GM21825 (cell line): ENCODE measurements at regions not wholly inside any gene's neighbourhood (a gene's known extent, or its start where the extent isn't known, plus 50 kb on each side); places are given as distances from the start of the nearest gene placed in this dataset.

ENCODE experiments used
- ATAC-seq: cut with Tn5 transposase; IDR thresholded peaks from one replicate; pipeline ENCODE4 v1.9.1; 2021; ENCODE audit warnings: mild to moderate bottlenecking, moderate library complexity; ENCODE audit not compliant: unreplicated experiment

- ATAC-seq, result no peak
These were observed 312.1 kb downstream of the SKIDA1 start for GRCh38 chr10:21213381-21213780.

- no peak for ATAC-seq
These were observed 312.6 kb downstream of the SKIDA1 start for GRCh38 chr10:21212912-21213311.

GRCh38 chr10:21212348-21212747 is 313.1 kb downstream of the SKIDA1 start:
- ATAC-seq, result no peak

- ATAC-seq, result no peak
These were observed 312.4 kb upstream of the NEBL start for GRCh38 chr10:21209495-21209894.

- ATAC-seq, result no peak
These were observed 311.7 kb upstream of the NEBL start for GRCh38 chr10:21208666-21209316.

GRCh38 chr10:21207852-21208646 is 310.9 kb upstream of the NEBL start:
- no peak for ATAC-seq

GRCh38 chr10:21205328-21205727 is 308.2 kb upstream of the NEBL start:
- ATAC-seq, result no peak

GRCh38 chr10:21203473-21204107 is 306.5 kb upstream of the NEBL start:
- no peak for ATAC-seq

GRCh38 chr10:21202776-21203462 is 305.8 kb upstream of the NEBL start:
- no peak for ATAC-seq

- no peak for ATAC-seq
These were observed 302.4 kb upstream of the NEBL start for GRCh38 chr10:21199501-21199900.

GRCh38 chr10:21197838-21198237 is 300.7 kb upstream of the NEBL start:
- no peak for ATAC-seq

- ATAC-seq, result no peak
These were observed 299.8 kb upstream of the NEBL start for GRCh38 chr10:21196822-21197395.

- no peak for ATAC-seq
These were observed 298.1 kb upstream of the NEBL start for GRCh38 chr10:21195252-21195651.

GRCh38 chr10:21194510-21194993 is 297.4 kb upstream of the NEBL start:
- no peak for ATAC-seq

GRCh38 chr10:21193196-21193595 is 296.1 kb upstream of the NEBL start:
- no peak for ATAC-seq

GRCh38 chr10:21191512-21191911 is 294.4 kb upstream of the NEBL start:
- ATAC-seq, result no peak

GRCh38 chr10:21184984-21185383 is 287.9 kb upstream of the NEBL start:
- no peak for ATAC-seq

- no peak for ATAC-seq
These were observed 287.1 kb upstream of the NEBL start for GRCh38 chr10:21184216-21184615.

- no peak for ATAC-seq
These were observed 285.9 kb upstream of the NEBL start for GRCh38 chr10:21183025-21183424.

- ATAC-seq, result no peak
These were observed 284.3 kb upstream of the NEBL start for GRCh38 chr10:21181451-21181850.

GRCh38 chr10:21180604-21181003 is 283.5 kb upstream of the NEBL start:
- ATAC-seq, result no peak
